GM21723 (cell line): ENCODE measurements at regions not wholly inside any gene's neighbourhood (a gene's known extent, or its start where the extent isn't known, plus 50 kb on each side); places are given as distances from the start of the nearest gene placed in this dataset.

Experiments used
- ATAC-seq: cut with Tn5 transposase; IDR thresholded peaks from one replicate; pipeline ENCODE4 v1.9.1; 2021; ENCODE audit warnings: mild to moderate bottlenecking, moderate library complexity; ENCODE audit not compliant: unreplicated experiment

DNA sequence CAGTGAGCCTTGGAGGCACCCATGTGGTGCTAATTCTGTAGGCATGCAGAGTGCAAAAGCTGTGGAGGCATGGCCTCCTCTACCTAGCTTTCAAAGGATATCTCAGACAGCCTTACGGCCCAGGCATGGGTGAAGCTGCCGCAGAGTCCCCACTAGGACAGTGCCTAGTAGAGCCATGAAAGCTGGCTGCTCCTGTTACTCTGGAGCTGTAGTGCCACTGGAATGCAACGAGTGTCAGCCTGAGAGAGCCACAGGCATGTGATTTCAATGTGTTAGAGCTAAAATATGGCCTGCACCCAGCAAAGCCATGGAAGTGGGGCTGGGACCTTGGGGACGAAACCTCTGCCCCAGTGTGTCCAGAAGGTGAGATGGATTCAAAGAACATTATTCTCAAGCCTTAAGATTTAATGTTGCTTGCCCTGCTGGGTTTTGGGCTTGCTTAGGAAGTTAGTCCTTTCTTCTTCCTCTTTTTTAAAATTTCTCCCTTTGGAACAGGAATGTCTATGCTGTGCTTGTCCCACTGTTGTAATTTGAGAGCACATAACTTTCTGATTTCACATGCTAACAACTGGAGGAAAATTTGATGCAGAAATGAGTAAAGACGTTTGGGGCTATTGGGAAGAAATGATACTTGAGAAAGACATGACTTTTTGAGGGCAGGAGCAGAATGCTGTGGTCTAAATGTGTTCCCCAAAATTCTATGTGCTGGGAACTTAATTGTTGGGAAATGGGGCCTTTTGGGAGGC lies 298.4 kb downstream of the PSAT1 start:
- no peak for ATAC-seq

DNA sequence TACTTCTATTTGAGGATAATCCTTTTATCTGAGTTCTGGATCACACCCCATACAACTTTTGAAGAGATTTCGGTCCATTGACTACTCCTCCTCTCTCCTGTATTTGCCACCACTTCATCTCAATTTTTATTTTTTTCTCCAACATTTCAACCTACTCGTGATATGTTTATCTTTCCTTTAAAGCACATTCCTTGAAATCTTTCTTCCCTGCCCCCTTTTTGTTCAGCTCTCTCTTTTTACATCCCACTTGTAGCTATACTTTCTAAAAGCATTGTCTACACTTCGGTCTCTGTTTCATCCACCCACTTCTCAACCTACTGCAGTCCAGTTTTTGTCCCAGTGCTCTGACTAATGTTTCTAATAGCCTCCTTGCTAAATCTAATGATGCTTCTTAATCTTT lies 299.4 kb downstream of the PSAT1 start:
- ATAC-seq, result no peak

- no peak for ATAC-seq
These were observed 301.2 kb downstream of the PSAT1 start for GRCh38 chr9:78598120-78598519.

GRCh38 chr9:78599926-78600325 lies 303.0 kb downstream of the PSAT1 start:
- no peak for ATAC-seq

GRCh38 chr9:78601957-78602565 lies 305.1 kb downstream of the PSAT1 start:
- ATAC-seq, result no peak

- ATAC-seq, result no peak
These were observed 308.4 kb downstream of the PSAT1 start for GRCh38 chr9:78605041-78606000.

- ATAC-seq, result no peak
These were observed 309.1 kb downstream of the PSAT1 start for GRCh38 chr9:78606001-78606379.

DNA sequence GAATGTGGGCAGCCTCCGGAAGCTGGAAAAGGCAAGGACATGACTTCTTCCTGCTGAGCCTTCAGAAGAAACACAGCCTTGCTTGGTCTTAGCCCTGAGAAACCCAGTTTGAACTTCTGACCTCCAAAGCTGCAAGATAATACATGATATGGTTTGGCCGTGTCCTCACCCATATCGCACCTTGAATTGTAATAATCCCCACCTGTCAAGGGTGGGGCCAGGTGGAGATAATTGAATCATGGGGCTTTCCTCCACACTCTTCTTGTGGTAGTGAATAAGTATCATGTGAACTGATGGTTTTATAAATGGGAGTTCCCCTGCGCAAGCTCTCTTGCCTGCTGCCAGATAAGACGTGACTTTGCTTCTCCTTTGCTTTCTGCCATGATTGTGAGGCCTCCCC lies 310.9 kb downstream of the PSAT1 start:
- no peak for ATAC-seq

GRCh38 chr9:78609450-78609849 lies 312.5 kb downstream of the PSAT1 start:
- ATAC-seq, result no peak

DNA sequence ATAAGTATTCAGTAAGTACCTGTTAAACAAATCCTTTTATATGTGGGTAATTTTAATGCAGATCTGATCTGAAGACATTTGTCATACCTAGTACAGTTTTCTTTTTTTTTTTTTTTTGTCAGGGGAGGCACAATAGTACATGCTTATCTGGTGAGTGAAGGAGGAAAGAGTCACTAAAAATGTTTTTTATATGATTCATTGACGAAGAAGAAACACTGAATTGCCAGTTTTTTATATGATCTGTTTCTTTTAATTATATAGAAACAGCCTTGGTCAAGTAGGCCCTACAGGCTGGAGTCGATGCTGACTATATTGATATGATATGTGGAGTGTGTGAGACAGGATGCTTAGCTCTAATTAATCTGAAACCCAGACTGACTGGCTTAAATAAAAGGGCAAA lies 315.2 kb downstream of the PSAT1 start:
- ATAC-seq, result no peak

GRCh38 chr9:78613006-78613405 lies 316.1 kb downstream of the PSAT1 start:
- no peak for ATAC-seq

- ATAC-seq, result no peak
These were observed 318.0 kb downstream of the PSAT1 start for GRCh38 chr9:78614892-78615291.

DNA sequence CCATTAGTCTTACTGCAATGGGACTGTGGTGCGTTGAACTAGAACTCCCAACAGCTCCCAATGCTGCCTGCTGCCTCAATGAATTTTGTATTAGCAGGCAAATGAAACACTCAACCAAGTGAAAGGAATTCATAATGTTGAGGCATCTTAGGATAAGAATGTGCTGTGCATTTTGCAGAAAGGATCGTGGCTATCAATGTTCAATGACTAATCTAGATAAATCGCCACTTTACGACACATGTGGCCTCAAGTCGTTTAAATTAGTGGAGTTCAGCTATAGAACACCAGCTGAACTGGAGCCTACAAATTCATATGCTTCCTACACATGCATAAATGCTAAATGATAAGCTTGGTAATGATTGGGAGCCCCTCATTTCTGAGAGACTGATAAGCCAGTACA lies 318.4 kb downstream of the PSAT1 start:
- no peak for ATAC-seq

- no peak for ATAC-seq
These were observed 321.8 kb downstream of the PSAT1 start for GRCh38 chr9:78618735-78619134.

GRCh38 chr9:78620303-78620702 lies 323.4 kb downstream of the PSAT1 start:
- no peak for ATAC-seq

- ATAC-seq, result no peak
These were observed 323.8 kb downstream of the PSAT1 start for GRCh38 chr9:78620764-78621163.

DNA sequence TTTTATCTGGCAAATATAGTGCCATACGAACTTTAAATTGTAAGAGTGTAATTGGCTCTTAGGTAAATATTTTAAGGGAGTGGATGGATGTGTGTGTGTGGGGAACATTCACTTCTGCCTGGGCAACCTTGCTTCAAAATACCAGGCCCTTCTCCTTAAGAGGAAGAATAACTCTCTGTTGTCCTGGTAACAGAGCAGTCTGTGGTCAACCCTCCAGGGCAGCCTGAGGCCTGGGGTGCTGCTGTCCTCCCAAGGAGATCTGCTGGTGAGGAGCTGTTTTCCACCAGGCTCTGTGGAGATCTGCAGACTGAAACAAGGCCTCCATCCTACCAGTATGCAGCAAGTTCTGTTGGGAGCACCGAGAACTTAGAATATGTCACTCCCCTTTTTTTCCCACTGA lies 325.2 kb downstream of the PSAT1 start:
- no peak for ATAC-seq

DNA sequence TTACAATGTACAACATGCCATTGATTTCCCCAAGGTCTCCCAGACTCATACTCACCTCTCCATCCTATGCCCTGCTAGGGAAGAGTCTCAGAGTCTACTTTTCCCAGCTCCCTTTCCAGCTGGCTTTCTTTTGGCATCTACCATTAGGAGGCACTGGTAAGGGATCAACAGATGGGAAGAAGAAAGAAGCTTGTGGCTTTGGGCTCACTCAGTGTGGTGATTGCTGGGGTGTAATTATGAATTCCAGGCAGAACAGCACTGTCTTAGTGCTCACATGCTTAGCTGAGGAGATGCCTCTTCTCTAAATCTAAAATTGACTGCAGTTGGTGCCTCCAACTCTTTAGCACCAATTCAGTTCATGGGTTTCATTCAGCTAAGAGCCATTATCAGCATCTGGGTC lies 330.0 kb downstream of the PSAT1 start:
- ATAC-seq, result no peak

GRCh38 chr9:78630966-78631365 lies 334.0 kb downstream of the PSAT1 start:
- no peak for ATAC-seq

DNA sequence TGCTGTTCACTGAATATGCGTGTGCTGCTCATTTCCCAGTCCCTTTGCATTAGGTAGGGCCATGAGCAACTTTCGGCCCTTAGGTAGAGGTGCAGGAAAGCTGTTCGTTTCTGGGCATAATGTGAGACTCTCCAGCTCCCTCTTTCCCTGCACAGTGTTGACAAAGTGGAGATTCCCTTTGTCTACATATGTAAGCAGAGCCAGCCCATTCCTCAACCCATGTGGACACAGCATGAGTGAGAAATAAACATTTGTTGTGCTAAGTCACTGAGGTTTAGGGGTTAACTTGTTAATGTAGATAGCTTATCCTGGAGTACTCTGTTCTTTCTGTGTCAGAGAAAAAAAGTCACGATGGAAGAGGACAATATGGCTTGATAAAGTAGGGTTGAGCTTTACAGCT lies 343.8 kb downstream of the PSAT1 start:
- ATAC-seq, result no peak

GRCh38 chr9:78644359-78644758 lies 347.4 kb downstream of the PSAT1 start:
- ATAC-seq, result no peak

GRCh38 chr9:78654324-78654723 lies 357.4 kb downstream of the PSAT1 start:
- ATAC-seq, result no peak
